ENCODE measurements at regions not wholly inside any gene's neighbourhood (a gene's known extent, or its start where the extent isn't known, plus 50 kb on each side); places are given as distances from the start of the nearest gene placed in this dataset.

- no peak for DNase-seq (ENCODE audit: low read depth)
- H3K4me3 ChIP-seq (replicated peaks; ENCODE audit: low read depth, low read length) = no peak overlapping the region
- TF ChIP-seq, protein P1, sequence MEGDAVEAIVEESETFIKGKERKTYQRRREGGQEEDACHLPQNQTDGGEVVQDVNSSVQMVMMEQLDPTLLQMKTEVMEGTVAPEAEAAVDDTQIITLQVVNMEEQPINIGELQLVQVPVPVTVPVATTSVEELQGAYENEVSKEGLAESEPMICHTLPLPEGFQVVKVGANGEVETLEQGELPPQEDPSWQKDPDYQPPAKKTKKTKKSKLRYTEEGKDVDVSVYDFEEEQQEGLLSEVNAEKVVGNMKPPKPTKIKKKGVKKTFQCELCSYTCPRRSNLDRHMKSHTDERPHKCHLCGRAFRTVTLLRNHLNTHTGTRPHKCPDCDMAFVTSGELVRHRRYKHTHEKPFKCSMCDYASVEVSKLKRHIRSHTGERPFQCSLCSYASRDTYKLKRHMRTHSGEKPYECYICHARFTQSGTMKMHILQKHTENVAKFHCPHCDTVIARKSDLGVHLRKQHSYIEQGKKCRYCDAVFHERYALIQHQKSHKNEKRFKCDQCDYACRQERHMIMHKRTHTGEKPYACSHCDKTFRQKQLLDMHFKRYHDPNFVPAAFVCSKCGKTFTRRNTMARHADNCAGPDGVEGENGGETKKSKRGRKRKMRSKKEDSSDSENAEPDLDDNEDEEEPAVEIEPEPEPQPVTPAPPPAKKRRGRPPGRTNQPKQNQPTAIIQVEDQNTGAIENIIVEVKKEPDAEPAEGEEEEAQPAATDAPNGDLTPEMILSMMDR (IDR thresholded peaks at IDR 0.05; ENCODE audit: low read length, missing control alignments) = no peak
These were observed 226.7 kb upstream of the MYOCD start for GRCh38 chr17:12438813-12439586.

- no peak for DNase-seq (ENCODE audit: low read depth)
- no peak overlapping the region for H3K4me3 ChIP-seq (replicated peaks; ENCODE audit: low read depth, low read length)
- TF ChIP-seq, protein P1 (IDR thresholded peaks at IDR 0.05; ENCODE audit: low read length, missing control alignments) = no peak
These were observed 220.4 kb upstream of the MYOCD start for GRCh38 chr17:12445331-12445730.

DNA sequence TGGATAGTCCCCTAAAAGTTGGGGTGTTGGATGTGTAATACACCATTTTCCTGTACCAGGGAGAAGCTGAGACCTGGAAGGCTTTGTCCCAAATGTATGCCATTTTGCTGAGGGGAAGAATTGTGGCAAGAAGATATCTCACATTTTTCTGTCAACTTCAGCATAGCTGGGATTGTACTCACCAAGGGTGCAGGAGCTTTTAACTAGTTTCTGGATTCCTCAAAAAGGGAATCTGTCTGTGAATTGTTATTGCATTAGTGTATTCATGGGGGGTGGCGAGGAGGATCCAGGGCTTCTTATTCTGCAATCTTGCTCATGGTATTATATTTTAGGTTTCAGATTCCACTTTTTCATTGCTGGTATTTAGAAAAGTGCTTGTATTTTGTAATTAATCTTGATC lies 208.2 kb upstream of the MYOCD start:
- no peak overlapping the region for H3K4me3 ChIP-seq (replicated peaks; ENCODE audit: low read depth, low read length)
- no peak for DNase-seq (ENCODE audit: low read depth)
- TF ChIP-seq, protein P1 (IDR thresholded peaks at IDR 0.05; ENCODE audit: low read length, missing control alignments) = no peak

GRCh38 chr17:12459736-12460135 lies 206.0 kb upstream of the MYOCD start:
- H3K4me3 ChIP-seq (replicated peaks; ENCODE audit: low read depth, low read length) = no peak overlapping the region
- TF ChIP-seq, protein P1 (IDR thresholded peaks at IDR 0.05; ENCODE audit: low read length, missing control alignments) = no peak
- no peak for DNase-seq (ENCODE audit: low read depth)

DNA sequence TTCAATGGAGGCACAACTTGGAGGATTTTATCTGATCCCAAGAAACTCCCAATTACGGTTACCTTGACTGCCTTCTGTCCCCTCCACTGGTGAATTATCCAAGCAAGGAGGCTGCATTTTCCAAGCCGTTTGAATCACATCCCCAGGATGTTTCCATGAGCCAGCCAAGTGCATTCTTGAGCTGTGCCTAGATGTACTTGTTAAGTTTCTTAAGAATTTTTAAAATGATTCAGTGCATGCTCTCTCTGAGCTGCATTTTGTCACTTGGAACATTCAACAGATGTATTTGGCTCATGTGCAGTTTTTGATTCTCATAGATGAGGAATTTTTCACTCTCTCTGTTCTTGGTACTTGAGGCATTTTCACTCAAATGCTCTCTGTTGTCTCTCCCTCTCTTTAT lies 202.6 kb upstream of the MYOCD start:
- H3K4me3 ChIP-seq (replicated peaks; ENCODE audit: low read depth, low read length) = no peak overlapping the region
- TF ChIP-seq, protein P1 (IDR thresholded peaks at IDR 0.05; ENCODE audit: low read length, missing control alignments) = no peak
- DNase-seq (ENCODE audit: low read depth) = peak; percentile 12

DNA sequence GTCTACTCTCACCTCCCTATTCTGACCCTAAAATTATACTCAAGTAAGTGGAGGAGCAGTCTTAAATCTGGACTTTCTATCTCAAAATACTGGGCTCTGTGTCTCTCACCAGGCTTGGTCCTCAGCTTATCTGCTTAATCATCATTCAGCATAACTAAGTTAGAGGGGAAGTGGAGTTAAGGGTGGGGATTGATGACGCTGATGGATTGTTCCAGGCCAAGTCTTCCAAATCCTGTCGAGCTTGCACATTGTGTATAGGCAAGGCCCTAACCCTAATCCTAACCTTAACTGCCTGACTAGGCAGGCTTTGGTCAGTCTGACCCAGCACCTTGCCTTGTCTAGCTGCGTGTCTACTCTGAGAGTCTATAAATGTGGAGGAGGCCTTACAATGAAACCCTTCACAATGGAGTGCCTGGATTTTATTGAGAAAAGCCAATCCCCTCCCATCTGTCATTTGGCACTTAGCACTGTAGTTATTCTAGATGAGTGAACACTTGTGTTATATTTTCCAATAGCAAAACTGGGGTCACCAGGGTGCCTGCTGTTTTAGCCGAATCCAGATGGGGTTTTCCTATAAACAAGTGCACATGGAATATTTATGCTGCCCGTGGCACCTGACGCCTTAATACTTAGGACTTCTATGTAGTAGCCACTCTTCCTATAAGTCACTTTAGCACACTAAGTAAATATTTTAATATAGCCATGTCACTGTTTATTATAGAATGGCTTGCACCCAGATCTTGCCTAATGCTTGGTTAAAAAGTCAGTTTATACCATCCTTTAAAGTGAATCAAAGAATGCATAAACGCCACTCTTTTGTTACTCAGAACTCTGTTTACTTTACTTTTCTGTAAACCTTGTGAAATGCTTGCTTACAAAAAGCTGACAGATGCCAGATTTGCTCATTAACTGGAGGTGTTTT lies 193.2 kb upstream of the MYOCD start:
- TF ChIP-seq, protein P1 (IDR thresholded peaks at IDR 0.05; ENCODE audit: low read length, missing control alignments) = no peak
- no peak for DNase-seq (ENCODE audit: low read depth)

More for the DNA sequence above, 193.2 kb upstream of the MYOCD start:
- H3K4me3 ChIP-seq (replicated peaks; ENCODE audit: low read depth, low read length) = no peak overlapping the region

Data from fibroblast of pulmonary artery (primary cell).